Left ventricle myocardium inferior (tissue), 1 donor: ENCODE measurements at regions not wholly inside any gene's neighbourhood (a gene's known extent, or its start where the extent isn't known, plus 50 kb on each side); places are given as distances from the start of the nearest gene placed in this dataset.

ENCODE experiments used
- DNase-seq: peaks from one replicate; pipeline ENCODE4 v3.0.0-alpha.2; 2020
- H3K27ac ChIP-seq: fragments of 200-600 bp; replicated peaks from 2 replicates; pipeline ENCODE4 v1.8.0; 2021
- H3K27me3 ChIP-seq: fragments of 200-600 bp; 2 replicates; pipeline ENCODE4 v1.8.0; 2021; ENCODE audit warnings: low read depth
- H3K36me3 ChIP-seq: fragments of 200-600 bp; 2 replicates; pipeline ENCODE4 v1.8.0; 2021
- H3K4me1 ChIP-seq: fragments of 200-600 bp; 2 replicates; pipeline ENCODE4 v1.8.0; 2021
- H3K4me3 ChIP-seq: fragments of 200-600 bp; 2 replicates; pipeline ENCODE4 v1.8.0; 2021; ENCODE audit warnings: mild to moderate bottlenecking, moderate library complexity
- H3K9me3 ChIP-seq: fragments of 200-600 bp; replicated peaks from 2 replicates; pipeline ENCODE4 v1.8.0; 2021
- intact Hi-C: fragments of 100-400 bp; cut with micrococcal nuclease; formaldehyde crosslinking; loops from one replicate; pipeline ENCODE4 v1.11.0; 2022
- TF ChIP-seq, protein P1 (sequence below): fragments of 200-600 bp; IDR thresholded peaks from 2 replicates; pipeline ENCODE4 v1.8.0; 2021; ENCODE audit warnings: antibody characterized with exemption, mild to moderate bottlenecking, borderline replicate concordance
- donor health status: DM: no; HTN: yes; CAD: no; lungs with severe emphysema.

DNA sequence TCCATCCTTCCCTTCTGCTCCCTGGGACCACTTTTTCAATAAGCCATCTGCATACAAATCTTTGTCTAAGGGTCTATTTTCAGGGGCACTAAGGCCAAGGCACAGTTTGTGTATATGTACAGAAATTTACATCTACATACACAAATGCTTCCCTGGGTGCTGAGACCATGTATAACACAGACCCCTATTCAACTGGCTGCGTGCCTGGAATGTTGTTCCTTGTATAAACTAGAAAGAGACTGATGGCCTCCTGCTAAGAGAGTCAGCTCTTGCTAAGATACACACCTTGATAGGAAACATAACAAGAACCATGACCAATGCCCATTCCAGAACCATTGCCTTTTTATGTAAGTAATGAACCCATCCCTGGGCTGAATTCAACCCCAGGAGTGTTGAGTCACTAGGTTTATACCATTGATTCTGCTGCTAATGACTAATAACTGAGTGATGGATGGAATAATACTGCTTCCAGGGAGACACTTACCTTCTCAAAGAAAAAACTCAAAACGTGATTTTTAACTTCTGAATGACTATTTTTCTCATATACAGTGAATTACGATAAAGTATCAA is 290.7 kb downstream of the FGFR2 start:
- H3K36me3 ChIP-seq, result no peaks in the 10 kb centered on the region
- no peaks in the 10 kb centered on the region for H3K4me1 ChIP-seq
- H3K4me3 ChIP-seq, result no peak overlapping the region
- H3K27ac ChIP-seq, result no peak overlapping the region
- no peaks in the 10 kb centered on the region for H3K9me3 ChIP-seq
- TF ChIP-seq, protein P1, sequence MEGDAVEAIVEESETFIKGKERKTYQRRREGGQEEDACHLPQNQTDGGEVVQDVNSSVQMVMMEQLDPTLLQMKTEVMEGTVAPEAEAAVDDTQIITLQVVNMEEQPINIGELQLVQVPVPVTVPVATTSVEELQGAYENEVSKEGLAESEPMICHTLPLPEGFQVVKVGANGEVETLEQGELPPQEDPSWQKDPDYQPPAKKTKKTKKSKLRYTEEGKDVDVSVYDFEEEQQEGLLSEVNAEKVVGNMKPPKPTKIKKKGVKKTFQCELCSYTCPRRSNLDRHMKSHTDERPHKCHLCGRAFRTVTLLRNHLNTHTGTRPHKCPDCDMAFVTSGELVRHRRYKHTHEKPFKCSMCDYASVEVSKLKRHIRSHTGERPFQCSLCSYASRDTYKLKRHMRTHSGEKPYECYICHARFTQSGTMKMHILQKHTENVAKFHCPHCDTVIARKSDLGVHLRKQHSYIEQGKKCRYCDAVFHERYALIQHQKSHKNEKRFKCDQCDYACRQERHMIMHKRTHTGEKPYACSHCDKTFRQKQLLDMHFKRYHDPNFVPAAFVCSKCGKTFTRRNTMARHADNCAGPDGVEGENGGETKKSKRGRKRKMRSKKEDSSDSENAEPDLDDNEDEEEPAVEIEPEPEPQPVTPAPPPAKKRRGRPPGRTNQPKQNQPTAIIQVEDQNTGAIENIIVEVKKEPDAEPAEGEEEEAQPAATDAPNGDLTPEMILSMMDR, result no peak
- no peak for DNase-seq
- peaks cover 32% of the 10 kb centered on the region for H3K27me3 ChIP-seq
- intact Hi-C loops, result no loop called here

DNA sequence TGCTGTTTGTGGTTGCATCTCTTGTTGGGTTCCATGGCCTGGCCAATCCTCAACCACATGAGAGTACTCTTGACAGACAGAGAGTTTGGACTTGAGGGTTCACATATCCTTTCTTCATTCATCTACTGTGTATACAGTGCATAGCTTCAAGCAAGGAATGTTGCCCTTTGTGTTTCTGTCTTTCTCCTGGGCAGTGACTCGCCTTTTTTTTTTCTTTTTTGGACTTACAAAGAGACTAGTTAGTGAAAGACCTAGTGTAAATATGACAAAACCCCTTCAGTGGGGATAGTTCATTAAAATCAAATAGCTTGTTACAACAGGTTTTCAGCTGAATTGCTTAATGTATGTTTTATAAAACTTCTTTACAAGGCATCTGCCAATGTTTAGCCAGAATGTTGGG is 290.2 kb downstream of the FGFR2 start:
- no peak for DNase-seq
- TF ChIP-seq, protein P1, result no peak

DNA sequence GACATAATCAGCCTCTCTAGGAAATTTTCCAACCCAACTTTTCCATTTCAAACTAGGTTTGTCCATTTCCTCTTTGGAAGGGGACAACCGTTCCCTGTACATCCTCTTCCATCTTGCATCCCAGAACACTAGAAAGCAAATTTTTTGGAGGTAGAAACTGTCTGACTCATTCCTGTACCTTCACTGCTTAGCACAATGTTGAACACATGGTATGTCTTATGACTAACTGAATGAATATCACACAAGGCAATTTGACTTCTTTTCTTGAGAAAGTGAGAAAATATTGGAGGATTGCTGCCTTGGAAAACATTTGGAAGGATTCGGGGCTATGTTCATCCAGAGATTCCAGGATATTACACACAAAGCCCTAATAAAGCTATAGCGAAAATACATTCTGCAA is 289.1 kb downstream of the FGFR2 start:
- Histone ChIP-seq H3K36me3 (no peaks in the 10 kb centered on the region), H3K4me1 (no peaks in the 10 kb centered on the region), H3K27me3 (peaks cover 34% of the 10 kb centered on the region), H3K9me3 (no peaks in the 10 kb centered on the region), H3K27ac (no peak overlapping the region), H3K4me3 (no peak overlapping the region)
- DNase-seq, result no peak
- TF ChIP-seq, protein P1, result no peak
- intact Hi-C loops, result no loop called here

More for the DNA sequence above, 290.2 kb downstream of the FGFR2 start:
- Histone ChIP-seq H3K4me1 (no peaks in the 10 kb centered on the region), H3K27ac (no peak overlapping the region), H3K4me3 (no peak overlapping the region), H3K9me3 (no peaks in the 10 kb centered on the region), H3K36me3 (no peaks in the 10 kb centered on the region), H3K27me3 (peaks cover 32% of the 10 kb centered on the region)
- intact Hi-C loops, result no loop called here

DNA sequence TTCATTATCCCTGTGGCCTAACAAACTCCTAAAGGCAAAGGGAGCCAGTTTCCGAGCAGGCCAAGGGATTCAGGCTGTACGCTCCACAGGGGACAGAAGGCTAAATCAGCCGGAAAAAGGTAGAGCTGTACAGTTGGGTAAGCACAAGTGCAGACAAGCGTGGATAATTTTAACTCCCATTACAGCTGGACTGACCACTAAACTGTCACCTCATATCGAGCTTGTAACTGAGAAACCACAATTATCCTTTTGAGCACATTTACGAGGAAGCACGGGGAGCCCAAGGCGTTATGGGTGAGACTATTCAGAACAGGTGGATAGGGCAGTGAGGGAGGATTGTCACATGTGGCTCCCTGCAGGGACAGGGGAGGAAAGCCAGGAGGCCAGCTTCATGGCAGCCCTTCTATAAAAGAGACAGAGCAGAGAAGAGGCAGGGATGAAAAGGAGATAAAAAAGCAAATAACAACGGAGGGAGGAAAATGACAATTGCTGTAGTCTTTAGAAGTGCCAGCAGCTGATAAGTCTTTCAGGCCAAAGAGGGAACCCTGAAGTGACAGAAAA is 288.0 kb downstream of the FGFR2 start:
- Histone ChIP-seq H3K36me3 (no peaks in the 10 kb centered on the region), H3K27ac (no peak overlapping the region), H3K4me1 (no peaks in the 10 kb centered on the region), H3K9me3 (no peaks in the 10 kb centered on the region), H3K4me3 (no peak overlapping the region), H3K27me3 (peaks cover 41% of the 10 kb centered on the region)
- TF ChIP-seq, protein P1, result no peak
- DNase-seq, result no peak
- intact Hi-C loops, result no loop called here

DNA sequence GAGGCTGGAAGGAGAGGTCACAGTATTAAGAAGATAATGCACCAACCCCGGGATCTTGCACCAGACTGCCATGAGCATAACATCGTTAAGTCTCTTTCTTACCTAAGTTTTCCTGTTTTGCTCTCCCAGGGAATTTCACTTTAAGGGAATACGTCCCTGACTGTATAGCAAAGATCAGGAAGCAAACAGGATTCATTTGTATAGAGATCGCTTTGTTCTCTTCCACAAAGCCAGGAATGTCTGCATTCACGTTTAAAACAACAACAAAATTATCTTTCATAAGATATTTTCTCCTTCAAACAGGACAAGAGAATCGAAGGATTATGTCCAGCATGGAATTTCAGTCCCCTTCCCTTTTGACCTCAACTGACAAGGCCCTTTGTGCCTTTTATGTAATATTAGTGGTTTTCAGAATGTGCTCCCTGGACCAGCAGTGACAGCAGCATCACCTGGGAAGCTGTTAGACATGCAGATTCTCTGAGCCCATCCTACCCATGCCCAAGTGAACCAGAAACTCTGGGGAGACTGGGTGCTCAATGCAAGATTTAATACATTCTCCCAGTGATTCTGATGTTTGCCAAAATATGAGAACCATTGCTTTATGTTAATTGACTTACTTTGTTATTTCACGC is 286.3 kb downstream of the FGFR2 start:
- DNase-seq, result no peak
- no peaks in the 10 kb centered on the region for H3K36me3 ChIP-seq
- H3K27ac ChIP-seq, result no peak overlapping the region
- H3K4me1 ChIP-seq, result no peaks in the 10 kb centered on the region
- TF ChIP-seq, protein P1, result no peak
- no peak overlapping the region for H3K4me3 ChIP-seq
- H3K27me3 ChIP-seq, result peaks cover 38% of the 10 kb centered on the region
- intact Hi-C loops, result no loop called here
- no peaks in the 10 kb centered on the region for H3K9me3 ChIP-seq
